HEK293T (cell line): ENCODE measurements at regions not wholly inside any gene's neighbourhood (a gene's known extent, or its start where the extent isn't known, plus 50 kb on each side); places are given as distances from the start of the nearest gene placed in this dataset.

ENCODE experiments used
- CTCF ChIA-PET: fragments of 350-600 bp; formaldehyde crosslinking; extraction: SDS; loops from one replicate; lab custom pipeline; 2021; ENCODE audit warnings: antibody characterized with exemption, inconsistent platforms; lab: Yijun Ruan, JAX
- POLR2A ChIA-PET: fragments of 350-600 bp; formaldehyde crosslinking; extraction: SDS; loops from one replicate; lab custom pipeline; 2020; ENCODE audit warnings: antibody characterized with exemption, inconsistent platforms; lab: Yijun Ruan, JAX
- DNase-seq: peaks from one replicate; pipeline ENCODE4 v3.0.0; 2012; ENCODE audit warnings: mixed read lengths; ENCODE audit errors: extremely low spot score
- ARNT ChIP-seq: fragments of 450-650 bp; IDR thresholded peaks from 2 replicates; pipeline ENCODE4 v1.6.1; 2017; ENCODE audit warnings: mild to moderate bottlenecking
- BHLHE40 ChIP-seq: fragments of 450-650 bp; IDR thresholded peaks from 2 replicates; pipeline ENCODE4 v1.6.1; 2016; ENCODE audit warnings: mild to moderate bottlenecking, moderate library complexity, borderline replicate concordance
- CTBP1 ChIP-seq: fragments of 450-650 bp; IDR thresholded peaks from 2 replicates; pipeline ENCODE4 v1.6.1; 2016; ENCODE audit warnings: borderline replicate concordance
- ELF4 ChIP-seq: fragments of 450-650 bp; IDR thresholded peaks from 2 replicates; pipeline ENCODE4 v1.6.1; 2017; ENCODE audit warnings: antibody characterized with exemption
- FOXA1 ChIP-seq: fragments of 450-650 bp; IDR thresholded peaks from 2 replicates; pipeline ENCODE4 v1.6.1; 2016; ENCODE audit warnings: mild to moderate bottlenecking
- FOXK2 ChIP-seq: fragments of 450-650 bp; IDR thresholded peaks from 2 replicates; pipeline ENCODE4 v1.6.1; 2016; ENCODE audit warnings: mild to moderate bottlenecking
- FOXM1 ChIP-seq: fragments of 450-650 bp; IDR thresholded peaks from 2 replicates; pipeline ENCODE4 v1.6.1; 2017; ENCODE audit warnings: mild to moderate bottlenecking, borderline replicate concordance
- HDGF ChIP-seq: fragments of 450-650 bp; IDR thresholded peaks from 2 replicates; pipeline ENCODE4 v1.6.1; 2017; ENCODE audit warnings: antibody characterized with exemption, borderline replicate concordance
- L3MBTL2 ChIP-seq: fragments of 450-650 bp; conservative IDR thresholded peaks from 2 replicates; pipeline ENCODE4 v1.6.1; 2016; ENCODE audit warnings: mild to moderate bottlenecking
- LEF1 ChIP-seq: fragments of 450-650 bp; IDR thresholded peaks from 2 replicates; pipeline ENCODE4 v1.6.1; 2017; ENCODE audit warnings: mild to moderate bottlenecking, borderline replicate concordance
- NFRKB ChIP-seq: fragments of 450-650 bp; IDR thresholded peaks from 2 replicates; pipeline ENCODE4 v1.6.1; 2016; ENCODE audit warnings: mild to moderate bottlenecking, moderate library complexity
- SP1 ChIP-seq: fragments of 450-650 bp; IDR thresholded peaks from 2 replicates; pipeline ENCODE4 v1.6.1; 2017
- SUZ12 ChIP-seq: fragments of 450-650 bp; IDR thresholded peaks from 2 replicates; pipeline ENCODE4 v1.6.1; 2016; ENCODE audit warnings: mild to moderate bottlenecking
- TARDBP ChIP-seq: fragments of 450-650 bp; IDR thresholded peaks from 2 replicates; pipeline ENCODE4 v1.6.1; 2016
- ZNF384 ChIP-seq: fragments of 450-650 bp; IDR thresholded peaks from 2 replicates; pipeline ENCODE4 v1.6.1; 2016
- TF ChIP-seq, protein P1 (sequence below): fragments of 450-650 bp; IDR thresholded peaks from 2 replicates; pipeline ENCODE4 v1.6.1; 2016

DNA sequence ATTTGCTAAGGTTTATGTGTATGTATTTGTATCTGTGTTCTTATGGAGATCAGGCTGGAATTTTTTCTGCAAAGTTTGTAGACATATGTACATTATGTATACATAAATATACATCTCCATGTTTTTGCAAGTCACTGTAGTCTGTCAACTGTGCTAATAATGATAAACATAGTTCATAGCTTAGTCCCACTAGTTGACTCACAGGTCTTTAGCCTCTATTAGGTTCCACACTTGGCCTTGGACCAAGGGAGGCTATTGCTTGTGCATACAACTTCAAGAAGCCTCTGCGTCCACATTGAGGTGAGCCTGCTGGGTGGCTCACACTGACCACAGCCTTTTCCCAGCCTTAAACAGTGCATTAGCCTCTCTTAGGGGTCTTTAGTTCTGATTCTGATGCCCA is 243.8 kb upstream of the PEX5L start:
- no peak for DNase-seq
- CTCF ChIA-PET = no interaction called here
- TF ChIP-seq ARNT (no peak), FOXA1 (no peak), CTBP1 (no peak)
- POLR2A ChIA-PET = no interaction called here

DNA sequence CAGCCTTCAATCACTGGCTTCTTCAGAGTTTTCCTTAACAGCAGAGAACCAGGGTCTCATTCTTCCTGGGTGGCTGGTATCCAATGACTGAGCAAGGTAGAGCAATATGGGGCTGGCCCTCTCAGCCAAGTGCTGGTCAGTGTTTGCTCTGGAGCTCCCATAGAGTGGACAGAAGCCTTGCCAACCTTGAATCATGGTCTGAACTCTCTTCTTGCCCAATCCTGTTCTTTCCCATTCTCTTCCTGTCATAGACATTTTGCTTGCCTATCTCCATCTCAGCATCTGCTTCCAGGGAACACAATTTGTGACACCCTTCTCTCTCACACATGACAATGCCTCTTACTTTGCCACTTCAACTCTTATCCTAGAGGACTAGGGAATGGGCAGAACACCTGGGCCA is 245.6 kb upstream of the PEX5L start:
- CTCF ChIA-PET = no interaction called here
- TF ChIP-seq LEF1 (no peak), CTBP1 (no peak), FOXK2 (no peak)
- POLR2A ChIA-PET = no interaction called here
- DNase-seq = no peak

DNA sequence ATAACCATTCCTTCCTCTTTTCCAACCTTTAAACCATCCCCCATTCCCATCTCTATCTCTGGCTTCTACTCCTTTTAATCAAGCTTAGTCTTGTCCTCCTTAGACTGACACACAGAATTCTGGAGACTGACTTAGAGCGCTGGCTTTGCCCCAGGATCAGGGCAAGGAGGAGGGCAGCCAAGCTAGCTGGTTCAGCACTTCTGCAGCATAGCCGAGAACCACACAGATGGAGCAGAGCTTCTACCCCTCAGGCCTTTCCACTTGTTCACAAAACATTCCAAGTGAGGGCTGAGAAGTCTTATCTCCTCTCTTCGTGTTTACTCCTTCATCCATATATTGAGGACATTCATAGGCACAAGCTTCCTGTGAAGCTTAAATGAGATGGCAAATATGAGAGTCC is 246.5 kb upstream of the PEX5L start:
- POLR2A ChIA-PET = no interaction called here
- DNase-seq = no peak
- TF ChIP-seq ZNF384 (no peak), L3MBTL2 (no peak), FOXK2 (no peak), SP1 (no peak), LEF1 (no peak), FOXM1 (no peak), FOXA1 (no peak), TARDBP (no peak), HDGF (no peak), ELF4 (no peak), NFRKB (no peak), ARNT (no peak), CTBP1 (no peak), SUZ12 (no peak), BHLHE40 (no peak)
- TF ChIP-seq, protein P1, sequence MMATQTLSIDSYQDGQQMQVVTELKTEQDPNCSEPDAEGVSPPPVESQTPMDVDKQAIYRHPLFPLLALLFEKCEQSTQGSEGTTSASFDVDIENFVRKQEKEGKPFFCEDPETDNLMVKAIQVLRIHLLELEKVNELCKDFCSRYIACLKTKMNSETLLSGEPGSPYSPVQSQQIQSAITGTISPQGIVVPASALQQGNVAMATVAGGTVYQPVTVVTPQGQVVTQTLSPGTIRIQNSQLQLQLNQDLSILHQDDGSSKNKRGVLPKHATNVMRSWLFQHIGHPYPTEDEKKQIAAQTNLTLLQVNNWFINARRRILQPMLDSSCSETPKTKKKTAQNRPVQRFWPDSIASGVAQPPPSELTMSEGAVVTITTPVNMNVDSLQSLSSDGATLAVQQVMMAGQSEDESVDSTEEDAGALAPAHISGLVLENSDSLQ = no peak
- CTCF ChIA-PET = no interaction called here

- POLR2A ChIA-PET = no interaction called here
- TF ChIP-seq FOXA1 (no peak), SP1 (no peak), SUZ12 (no peak), ELF4 (no peak), NFRKB (no peak), L3MBTL2 (no peak), FOXM1 (no peak), FOXK2 (no peak), LEF1 (no peak), HDGF (no peak), TARDBP (no peak), ZNF384 (no peak), ARNT (no peak), BHLHE40 (no peak), CTBP1 (no peak)
- TF ChIP-seq, protein P1 = no peak
- no peak for DNase-seq
- CTCF ChIA-PET = no interaction called here
Observed at GRCh38 chr3:180284331-180285110, 247.8 kb upstream of the PEX5L start.

- ChIA-PET POLR2A (no interaction called here), CTCF (no interaction called here)
- TF ChIP-seq HDGF = no peak
- TF ChIP-seq L3MBTL2 = no peak
- TF ChIP-seq FOXM1 = no peak
- TF ChIP-seq BHLHE40 = no peak
- no peak for TF ChIP-seq FOXK2
- no peak for TF ChIP-seq NFRKB
- no peak for TF ChIP-seq ELF4
- TF ChIP-seq ARNT = no peak
- DNase-seq = no peak
Observed at GRCh38 chr3:180287703-180288102, 251.0 kb upstream of the PEX5L start.

DNA sequence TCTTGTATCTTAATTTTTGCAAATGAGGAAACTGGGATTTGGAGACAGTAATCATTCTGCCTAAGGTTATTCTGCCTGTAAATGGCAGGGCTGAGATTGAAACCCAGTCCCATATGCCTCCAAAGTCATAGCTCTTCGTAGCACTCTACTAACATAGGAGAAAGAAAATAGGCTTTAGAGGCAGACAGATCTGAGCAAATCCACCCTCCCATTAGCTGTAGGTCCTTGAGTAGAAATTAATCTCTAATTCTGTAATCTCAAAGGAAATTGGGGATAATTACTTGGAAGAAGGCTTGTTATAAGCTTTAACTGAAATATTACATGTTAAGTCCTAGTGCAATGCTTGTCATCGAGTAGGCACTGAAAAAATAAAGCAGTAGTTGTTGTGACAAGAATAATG is 252.1 kb upstream of the PEX5L start:
- no peak for TF ChIP-seq FOXA1
- no peak for TF ChIP-seq FOXM1
- no peak for TF ChIP-seq ARNT
- no peak for TF ChIP-seq NFRKB
- TF ChIP-seq TARDBP = no peak
- no peak for TF ChIP-seq ELF4
- TF ChIP-seq SP1 = no peak
- TF ChIP-seq, protein P1 = no peak
- TF ChIP-seq FOXK2 = no peak
- no peak for TF ChIP-seq LEF1
- TF ChIP-seq BHLHE40 = no peak
- no peak for DNase-seq
- ChIA-PET CTCF (no interaction called here), POLR2A (no interaction called here)

DNA sequence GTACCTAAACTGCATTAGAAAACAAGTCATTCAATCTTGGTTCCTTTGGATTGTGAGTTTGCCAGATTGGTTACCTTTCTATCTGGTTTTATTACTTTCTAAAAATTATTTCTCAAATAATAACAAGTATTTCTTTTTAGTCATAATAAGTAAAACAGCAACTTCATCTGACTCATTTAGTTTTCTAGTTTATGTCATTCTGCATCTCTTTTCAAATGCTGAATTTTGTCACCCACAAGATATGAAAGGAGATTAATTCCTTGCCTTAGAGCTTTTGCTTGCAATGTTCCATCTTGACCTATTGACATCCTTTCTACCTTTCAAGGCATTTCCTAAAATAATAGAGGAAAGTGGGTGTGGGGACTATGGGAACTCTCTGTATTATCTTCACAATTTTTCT is 253.6 kb upstream of the PEX5L start:
- DNase-seq = no peak
- TF ChIP-seq SUZ12 = no peak
- no peak for TF ChIP-seq FOXM1
- no peak for TF ChIP-seq TARDBP
- TF ChIP-seq ELF4 = no peak
- no peak for TF ChIP-seq FOXK2
- no peak for TF ChIP-seq L3MBTL2
- no peak for TF ChIP-seq NFRKB
- TF ChIP-seq, protein P1 = no peak
- no peak for TF ChIP-seq SP1
- TF ChIP-seq FOXA1 = no peak
- TF ChIP-seq ZNF384 = no peak
- TF ChIP-seq LEF1 = no peak
- no peak for TF ChIP-seq HDGF
- TF ChIP-seq ARNT = no peak
- no peak for TF ChIP-seq BHLHE40
- TF ChIP-seq CTBP1 = no peak
- POLR2A ChIA-PET = no interaction called here
- CTCF ChIA-PET = no interaction called here
